Esophagus muscularis mucosa (tissue), 4 donors: ENCODE measurements at regions not wholly inside any gene's neighbourhood (a gene's known extent, or its start where the extent isn't known, plus 50 kb on each side); places are given as distances from the start of the nearest gene placed in this dataset.

ENCODE experiments used
- EP300 ChIP-seq: sonication (generic); formaldehyde crosslinking; IDR thresholded peaks from one replicate; pipeline ENCODE4 v1.6.1; 2017; ENCODE audit warnings: antibody characterized with exemption
- POLR2A ChIP-seq: fragments of 450-650 bp; IDR thresholded peaks from one replicate; pipeline ENCODE4 v1.6.1; 2017; ENCODE audit warnings: antibody characterized with exemption, moderate library complexity, mild to moderate bottlenecking, low read depth
- POLR2AphosphoS5 ChIP-seq, 2 donors: sonication (generic); formaldehyde crosslinking; IDR thresholded peaks; one replicate each; pipeline ENCODE4 v1.6.1; 2017; ENCODE audit warnings: antibody characterized with exemption in 2 of 2
- TF ChIP-seq, protein P1 (sequence below), 3 experiments: fragments of 200-600 bp in 2 of 3; fragments of 450-650 bp in 1 of 3; sonication (generic) in 2 of 3; IDR thresholded peaks; one replicate each; pipeline ENCODE4 v1.5.1; 2017 to 2019; ENCODE audit warnings: antibody characterized with exemption in 3 of 3, mild to moderate bottlenecking in 2 of 3, moderate library complexity in 1 of 3

DNA sequence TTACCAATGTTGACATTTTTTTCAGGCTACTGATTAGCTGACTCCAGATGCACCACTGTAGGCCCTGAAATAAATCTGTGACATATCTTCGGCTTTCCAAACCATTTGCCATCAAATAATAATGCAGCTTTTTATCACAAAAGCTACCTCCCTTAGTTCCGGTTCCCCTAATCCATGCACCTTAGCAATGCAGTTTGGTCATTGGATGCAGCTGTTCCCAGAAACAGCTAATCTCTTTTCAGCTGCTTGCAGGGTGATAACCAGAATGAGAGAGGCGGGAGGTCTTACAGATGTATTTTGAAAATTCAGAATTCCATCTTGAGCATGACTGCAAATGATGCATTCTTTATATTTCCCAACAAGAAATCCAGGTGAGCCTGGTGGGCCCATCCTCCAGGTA lies 646.2 kb downstream of the SOX5 start:
- TF ChIP-seq, protein P1, sequence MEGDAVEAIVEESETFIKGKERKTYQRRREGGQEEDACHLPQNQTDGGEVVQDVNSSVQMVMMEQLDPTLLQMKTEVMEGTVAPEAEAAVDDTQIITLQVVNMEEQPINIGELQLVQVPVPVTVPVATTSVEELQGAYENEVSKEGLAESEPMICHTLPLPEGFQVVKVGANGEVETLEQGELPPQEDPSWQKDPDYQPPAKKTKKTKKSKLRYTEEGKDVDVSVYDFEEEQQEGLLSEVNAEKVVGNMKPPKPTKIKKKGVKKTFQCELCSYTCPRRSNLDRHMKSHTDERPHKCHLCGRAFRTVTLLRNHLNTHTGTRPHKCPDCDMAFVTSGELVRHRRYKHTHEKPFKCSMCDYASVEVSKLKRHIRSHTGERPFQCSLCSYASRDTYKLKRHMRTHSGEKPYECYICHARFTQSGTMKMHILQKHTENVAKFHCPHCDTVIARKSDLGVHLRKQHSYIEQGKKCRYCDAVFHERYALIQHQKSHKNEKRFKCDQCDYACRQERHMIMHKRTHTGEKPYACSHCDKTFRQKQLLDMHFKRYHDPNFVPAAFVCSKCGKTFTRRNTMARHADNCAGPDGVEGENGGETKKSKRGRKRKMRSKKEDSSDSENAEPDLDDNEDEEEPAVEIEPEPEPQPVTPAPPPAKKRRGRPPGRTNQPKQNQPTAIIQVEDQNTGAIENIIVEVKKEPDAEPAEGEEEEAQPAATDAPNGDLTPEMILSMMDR (IDR thresholded peaks at IDR 0.05), result no peak
- TF ChIP-seq POLR2A (no peak), POLR2AphosphoS5 (IDR thresholded peaks at IDR 0.05) (no peak), EP300 (no peak)
